ENCODE measurements at regions not wholly inside any gene's neighbourhood (a gene's known extent, or its start where the extent isn't known, plus 50 kb on each side); places are given as distances from the start of the nearest gene placed in this dataset.

GRCh38 chr12:115338566-115339294 lies 654.8 kb upstream of the TBX3 start:
- no peak for DNase-seq (ENCODE audit: low read depth in 4 of 4, low spot score in 2 of 4)

GRCh38 chr12:115337693-115338543 lies 653.9 kb upstream of the TBX3 start:
- no peak for DNase-seq (ENCODE audit: low read depth in 4 of 4, low spot score in 2 of 4)

- DNase-seq (ENCODE audit: low read depth in 4 of 4, low spot score in 2 of 4), result no peak
Observed at GRCh38 chr12:115336506-115336905, 652.5 kb upstream of the TBX3 start.

- no peak for DNase-seq (ENCODE audit: low read depth in 4 of 4, low spot score in 2 of 4)
Observed at GRCh38 chr12:115335594-115335993, 651.6 kb upstream of the TBX3 start.

GRCh38 chr12:115335048-115335447 lies 651.1 kb upstream of the TBX3 start:
- DNase-seq (ENCODE audit: low read depth in 4 of 4, low spot score in 2 of 4), result no peak

- no peak for DNase-seq (ENCODE audit: low read depth in 4 of 4, low spot score in 2 of 4)
Observed at GRCh38 chr12:115332945-115333344, 649.0 kb upstream of the TBX3 start.

GRCh38 chr12:115325858-115326257 lies 641.9 kb upstream of the TBX3 start:
- no peak for DNase-seq (ENCODE audit: low read depth in 4 of 4, low spot score in 2 of 4)

GRCh38 chr12:115324949-115325593 lies 641.1 kb upstream of the TBX3 start:
- DNase-seq (ENCODE audit: low read depth in 4 of 4, low spot score in 2 of 4), result peak in 1 of 4 donors; percentile 36

- DNase-seq (ENCODE audit: low read depth in 4 of 4, low spot score in 2 of 4), result no peak
Observed at GRCh38 chr12:115323223-115323905, 639.4 kb upstream of the TBX3 start.

GRCh38 chr12:115322275-115322674 lies 638.3 kb upstream of the TBX3 start:
- no peak for DNase-seq (ENCODE audit: low read depth in 4 of 4, low spot score in 2 of 4)

GRCh38 chr12:115320967-115321366 lies 637.0 kb upstream of the TBX3 start:
- no peak for DNase-seq (ENCODE audit: low read depth in 4 of 4, low spot score in 2 of 4)

GRCh38 chr12:115320451-115320850 lies 636.5 kb upstream of the TBX3 start:
- DNase-seq (ENCODE audit: low read depth in 4 of 4, low spot score in 2 of 4), result no peak

GRCh38 chr12:115319446-115320040 lies 635.6 kb upstream of the TBX3 start:
- DNase-seq (ENCODE audit: low read depth in 4 of 4, low spot score in 2 of 4), result no peak

GRCh38 chr12:115313929-115314328 lies 630.0 kb upstream of the TBX3 start:
- DNase-seq (ENCODE audit: low read depth in 4 of 4, low spot score in 2 of 4), result no peak

- DNase-seq (ENCODE audit: low read depth in 4 of 4, low spot score in 2 of 4), result no peak
Observed at GRCh38 chr12:115312901-115313300, 628.9 kb upstream of the TBX3 start.

- no peak for DNase-seq (ENCODE audit: low read depth in 4 of 4, low spot score in 2 of 4)
Observed at GRCh38 chr12:115311875-115312274, 627.9 kb upstream of the TBX3 start.

- DNase-seq (ENCODE audit: low read depth in 4 of 4, low spot score in 2 of 4), result no peak
Observed at GRCh38 chr12:115308918-115309317, 624.9 kb upstream of the TBX3 start.

- no peak for DNase-seq (ENCODE audit: low read depth in 4 of 4, low spot score in 2 of 4)
Observed at GRCh38 chr12:115306380-115306779, 622.4 kb upstream of the TBX3 start.

- no peak for DNase-seq (ENCODE audit: low read depth in 4 of 4, low spot score in 2 of 4)
Observed at GRCh38 chr12:115305867-115306266, 621.9 kb upstream of the TBX3 start.

- no peak for DNase-seq (ENCODE audit: low read depth in 4 of 4, low spot score in 2 of 4)
Observed at GRCh38 chr12:115305275-115305674, 621.3 kb upstream of the TBX3 start.
